ENCODE measurements at regions not wholly inside any gene's neighbourhood (a gene's known extent, or its start where the extent isn't known, plus 50 kb on each side); places are given as distances from the start of the nearest gene placed in this dataset.

DNA sequence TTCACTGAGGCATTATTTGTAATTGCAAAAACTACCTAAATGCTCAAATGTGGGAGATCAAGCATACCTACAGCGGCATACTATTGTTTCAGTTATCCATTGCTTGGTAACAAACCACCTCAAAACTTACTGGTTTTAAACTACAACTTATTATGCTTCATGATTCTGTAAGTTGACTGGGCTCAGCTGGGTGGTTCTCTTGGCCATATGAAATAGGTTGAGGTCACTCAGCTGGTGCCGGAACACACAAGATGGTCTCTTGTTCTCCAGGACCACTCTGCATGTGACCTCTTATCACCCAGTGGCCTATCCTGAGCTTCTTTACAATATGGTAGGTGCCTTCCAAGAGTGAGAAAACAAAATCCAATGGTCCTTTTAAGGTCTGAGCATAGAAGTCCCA is 195.4 kb upstream of the FGGY start:
- DNase-seq = no peak

DNA sequence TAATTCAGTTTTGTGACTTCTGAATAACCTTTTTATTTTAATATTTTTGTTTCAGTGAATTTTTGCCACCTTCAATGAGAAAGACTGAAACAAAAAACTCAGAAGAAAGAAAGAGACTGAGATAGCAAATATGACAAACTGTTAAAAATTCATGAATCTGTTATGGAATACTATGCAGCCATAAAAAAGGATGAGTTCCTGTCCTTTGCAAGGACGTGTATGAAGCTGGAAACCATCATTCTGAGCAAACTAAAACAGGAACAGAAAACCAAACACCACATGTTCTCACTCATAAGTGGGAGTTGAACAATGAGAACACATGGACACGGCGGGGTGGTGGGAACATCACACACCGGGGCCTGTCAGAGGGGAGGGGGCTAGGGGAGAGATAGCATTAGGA is 193.4 kb upstream of the FGGY start:
- DNase-seq = no peak

DNA sequence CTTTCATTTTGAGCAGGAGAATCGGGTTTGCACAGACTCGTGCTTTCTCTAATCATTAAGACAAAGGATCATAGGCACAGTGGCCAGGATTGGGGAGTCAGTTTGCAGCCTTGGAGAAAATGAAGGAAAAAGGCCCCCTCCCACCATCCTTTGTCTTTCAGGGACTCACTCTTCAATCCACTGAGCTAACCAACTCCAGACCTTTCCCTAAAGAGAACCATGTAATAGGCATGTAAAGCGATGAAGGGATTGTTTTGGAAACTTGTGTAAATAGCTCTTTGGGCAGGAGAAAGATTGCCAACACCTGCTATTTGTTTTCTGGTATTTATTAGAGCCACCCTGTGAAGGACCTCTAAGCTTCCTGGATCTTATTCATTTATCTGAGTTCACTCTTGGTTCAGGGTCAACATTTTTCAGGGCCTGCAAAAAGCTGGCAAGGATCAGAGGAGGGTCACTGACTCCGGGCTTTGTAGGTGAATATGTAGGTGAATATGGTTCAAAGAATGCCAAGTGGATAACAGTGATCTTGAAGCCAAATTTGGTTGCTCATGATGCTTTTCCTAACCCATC is 192.6 kb upstream of the FGGY start:
- peak; percentile 44 for DNase-seq

DNA sequence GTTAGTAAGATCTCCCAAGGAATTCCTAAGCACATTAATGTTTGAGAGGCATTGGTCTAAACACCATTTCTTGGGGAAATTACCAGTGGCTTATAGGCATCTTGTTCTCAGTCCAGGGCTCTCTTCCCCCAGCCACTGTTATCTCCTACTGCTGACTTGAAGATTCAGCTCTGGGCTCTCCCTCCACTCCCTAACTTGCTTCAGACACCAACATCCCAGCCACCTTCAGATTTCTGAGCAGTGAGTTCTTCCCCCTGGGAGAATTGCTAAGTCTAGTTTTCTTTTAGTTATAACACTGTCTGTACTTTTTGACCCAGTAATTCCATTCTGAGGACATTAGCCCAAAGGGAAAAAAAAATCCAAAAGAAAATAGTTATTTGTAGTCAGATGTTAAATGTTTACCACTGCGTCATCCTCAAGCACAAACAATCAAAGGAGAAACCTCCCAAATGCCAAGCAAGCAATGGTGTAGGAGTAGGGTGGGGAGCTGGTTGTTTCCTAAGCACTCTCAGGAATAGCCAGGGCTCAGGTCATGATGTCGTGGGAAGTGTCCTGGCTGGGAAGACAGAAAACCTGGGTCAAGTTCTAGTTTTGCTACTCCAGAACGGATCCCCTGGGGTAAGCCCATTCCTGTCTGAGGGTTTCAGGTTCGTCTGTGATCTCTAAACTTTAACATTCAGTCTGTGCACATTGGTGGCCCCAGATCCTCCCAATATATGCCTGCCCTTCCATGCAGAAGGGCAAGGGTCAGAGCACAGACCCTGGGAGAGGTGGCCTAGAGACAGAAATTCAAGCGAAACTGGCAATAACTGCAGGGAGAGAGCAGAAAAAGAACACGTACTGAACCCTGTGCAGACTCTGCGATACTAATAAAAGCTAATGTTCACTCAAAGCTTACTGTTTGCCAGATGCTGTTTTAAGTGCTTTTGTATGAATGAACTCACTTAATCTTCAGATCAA is 191.1 kb upstream of the FGGY start:
- DNase-seq = no peak

DNA sequence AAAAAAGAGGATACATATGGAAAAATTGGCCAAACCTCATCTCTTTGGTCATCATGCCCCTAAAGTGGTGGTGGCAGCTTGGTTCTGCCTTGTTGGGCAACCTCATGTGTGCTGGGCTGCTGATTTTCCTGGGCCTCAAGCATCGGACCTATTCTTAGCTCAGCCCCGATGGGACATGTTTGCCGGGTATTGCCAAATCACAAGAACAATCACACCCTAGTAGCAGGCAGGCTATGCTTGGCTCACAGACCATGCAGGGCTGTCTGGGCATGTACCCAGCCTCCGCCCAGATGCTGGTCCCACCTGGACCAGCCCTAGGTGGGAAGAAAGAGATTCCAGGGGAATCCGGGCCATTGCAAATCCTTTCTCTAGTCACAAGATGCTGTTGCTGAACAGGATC is 189.4 kb upstream of the FGGY start:
- no peak for DNase-seq

DNA sequence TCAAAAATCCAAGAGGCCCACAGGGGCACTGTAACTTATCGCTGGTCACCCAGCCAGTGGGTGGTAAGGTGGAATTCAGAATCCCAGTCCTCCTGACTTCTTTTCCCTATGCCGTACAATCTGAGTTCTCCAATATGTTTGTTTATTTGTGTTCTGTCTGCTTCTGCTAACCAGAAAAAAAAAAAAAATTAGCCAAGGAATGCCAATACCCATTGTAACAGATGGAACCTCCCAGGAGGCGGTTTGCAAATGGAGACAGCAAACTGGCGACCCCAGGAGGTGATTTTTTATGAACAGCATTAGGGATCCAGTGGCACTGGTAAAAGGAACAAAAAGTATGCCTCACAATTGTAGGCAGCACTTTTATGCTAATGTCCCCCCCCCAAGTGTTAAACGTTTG is 189.0 kb upstream of the FGGY start:
- no peak for DNase-seq

DNA sequence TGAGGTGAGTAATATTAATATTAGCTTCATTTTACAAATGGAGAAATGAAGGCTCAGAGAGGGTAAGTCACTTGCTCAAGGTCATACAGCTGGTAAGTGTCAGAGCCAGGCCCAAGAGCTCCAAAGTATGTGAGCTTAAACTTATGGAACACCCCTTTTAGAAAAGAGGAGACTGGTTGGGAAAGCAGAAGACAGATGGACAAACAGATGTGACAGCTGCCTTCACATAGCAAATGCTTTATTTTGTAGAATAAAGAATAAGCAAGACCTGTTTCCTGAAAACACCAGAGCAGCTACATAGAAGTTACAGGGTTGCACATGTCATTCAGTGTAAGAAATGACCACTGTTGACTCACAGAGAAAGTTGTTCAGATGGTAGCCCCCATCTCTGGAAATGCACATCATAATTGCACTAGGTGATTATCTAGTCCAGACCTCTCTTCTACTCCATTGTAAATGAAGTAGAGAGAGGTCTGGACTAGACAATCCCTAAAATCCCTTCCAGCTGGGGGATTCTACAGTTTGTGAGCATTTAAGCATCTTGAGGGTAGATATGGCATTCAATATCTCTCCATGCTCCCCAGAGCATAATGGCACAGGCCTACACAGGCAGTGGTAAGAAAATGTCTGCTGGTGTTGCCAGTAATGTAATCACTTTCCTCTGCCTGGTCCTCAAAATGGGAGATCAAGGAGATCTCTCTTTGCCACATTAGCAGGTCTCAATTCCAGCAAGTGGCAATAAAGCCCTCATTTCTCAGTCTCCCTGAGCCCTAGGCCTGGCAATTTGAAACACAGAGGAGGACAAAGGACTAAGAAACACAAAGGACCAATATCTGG is 188.2 kb upstream of the FGGY start:
- DNase-seq = no peak

DNA sequence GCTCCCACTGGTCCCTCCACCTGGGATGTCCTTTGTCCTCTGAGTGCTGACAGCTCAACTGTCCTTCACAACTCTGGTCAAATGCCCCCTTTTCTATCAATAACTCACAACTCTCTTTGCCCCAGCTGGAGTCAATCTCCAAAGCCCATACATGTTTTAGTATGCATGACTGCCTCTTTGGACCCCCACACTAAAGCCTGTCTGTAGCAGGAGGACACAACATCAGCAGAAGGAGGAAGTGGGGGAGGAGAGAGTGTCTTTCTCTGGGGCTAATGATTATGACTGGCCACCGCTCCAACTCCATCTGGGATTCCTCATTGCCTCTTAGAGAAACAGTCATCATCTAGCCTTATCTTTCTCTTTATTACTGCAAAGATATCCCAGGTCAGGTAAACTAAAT is 186.6 kb upstream of the FGGY start:
- DNase-seq = no peak

DNA sequence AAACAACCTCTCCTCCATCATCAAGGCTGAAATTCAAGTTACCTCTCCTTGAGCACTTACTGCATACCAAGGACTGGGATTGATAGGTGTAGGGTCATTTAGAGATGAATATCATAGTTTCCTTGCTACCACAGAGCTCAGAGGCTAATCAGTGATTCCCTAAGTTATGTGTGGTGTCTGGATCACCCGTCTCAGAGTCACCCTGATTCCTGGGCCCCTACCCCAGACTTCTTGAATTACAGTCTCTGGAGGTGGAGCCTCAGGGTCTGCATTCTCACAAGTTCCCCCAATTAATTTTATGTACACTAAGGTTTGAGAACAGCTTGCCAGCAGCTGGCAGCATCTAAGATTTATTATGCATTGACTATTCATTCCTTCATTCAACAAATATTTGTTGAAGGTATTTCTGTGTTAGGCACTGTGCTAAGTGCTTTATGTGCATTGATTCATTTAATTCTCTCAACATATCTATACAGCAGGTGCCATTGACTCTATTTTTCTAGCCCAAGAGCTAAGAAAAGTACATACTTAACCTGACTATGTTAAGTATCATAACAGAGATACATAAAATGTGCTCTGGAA is 182.9 kb upstream of the FGGY start:
- peak; percentile 80 for DNase-seq

DNA sequence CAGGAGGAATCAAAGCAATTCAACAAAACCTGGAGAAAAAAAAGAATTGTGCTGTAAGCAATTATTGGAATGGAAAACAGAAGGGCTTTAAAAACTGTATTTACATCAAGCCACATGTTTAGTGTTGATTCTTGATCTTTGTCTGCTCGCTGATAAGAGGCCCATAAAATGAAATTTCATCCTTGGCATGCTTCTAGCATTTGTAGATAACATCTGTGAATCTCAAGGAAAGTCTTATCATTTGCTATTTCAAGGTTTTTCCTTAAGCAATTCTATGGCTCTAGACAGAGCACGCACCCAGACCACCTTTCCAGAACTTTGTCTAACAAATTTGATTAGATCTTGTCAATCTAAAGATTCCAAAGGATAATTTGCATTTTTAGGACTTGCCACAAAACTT is 181.0 kb upstream of the FGGY start:
- DNase-seq = no peak

DNA sequence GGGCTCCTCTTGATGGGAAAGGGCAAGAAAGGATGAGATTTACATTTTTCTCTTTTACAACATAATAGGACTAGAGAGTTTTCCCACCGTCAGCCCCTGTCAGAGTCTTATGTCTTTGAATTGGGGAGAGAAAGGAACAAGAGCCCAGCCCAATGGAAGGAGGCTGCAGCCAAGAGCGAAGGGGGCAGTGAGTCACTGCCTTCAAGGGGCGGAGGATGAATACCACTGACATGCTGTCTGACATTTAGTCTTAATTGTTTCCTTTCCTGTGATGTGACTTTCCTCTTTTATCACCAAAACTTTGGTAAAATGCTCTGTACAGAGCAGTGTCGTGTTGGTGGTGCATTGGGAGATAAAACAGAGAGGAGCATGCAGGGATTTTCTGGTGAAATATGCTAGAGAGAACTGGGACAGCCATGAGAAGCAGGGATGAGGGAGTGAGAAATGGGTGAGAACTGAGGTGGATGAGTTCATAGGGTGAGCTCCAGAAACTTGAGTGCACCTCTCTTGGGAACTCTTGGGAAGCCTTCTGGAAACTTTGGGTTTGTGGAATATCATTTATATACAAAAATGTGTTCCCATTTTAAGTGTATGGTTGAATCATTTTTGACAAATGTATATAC is 179.9 kb upstream of the FGGY start:
- no peak for DNase-seq

DNA sequence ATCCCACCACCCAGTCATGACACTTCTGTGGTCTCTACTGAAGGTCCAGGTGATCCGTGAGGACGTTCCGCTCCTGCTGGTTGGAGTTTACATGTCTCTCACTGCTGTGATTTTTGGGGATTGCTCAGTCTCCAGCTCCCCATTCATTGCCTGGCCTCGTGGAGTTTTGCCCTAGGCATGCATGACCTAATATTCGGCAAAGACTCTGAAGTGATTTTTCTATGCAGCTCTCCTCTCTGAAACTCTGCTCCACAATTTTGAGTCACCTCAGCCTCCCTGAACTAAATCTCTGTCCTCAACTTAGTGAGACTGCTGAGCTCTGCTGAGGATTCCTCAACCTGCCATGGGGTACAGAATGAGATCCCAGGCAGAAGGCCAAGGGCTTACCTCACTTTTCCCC is 174.4 kb upstream of the FGGY start:
- DNase-seq = no peak

DNA sequence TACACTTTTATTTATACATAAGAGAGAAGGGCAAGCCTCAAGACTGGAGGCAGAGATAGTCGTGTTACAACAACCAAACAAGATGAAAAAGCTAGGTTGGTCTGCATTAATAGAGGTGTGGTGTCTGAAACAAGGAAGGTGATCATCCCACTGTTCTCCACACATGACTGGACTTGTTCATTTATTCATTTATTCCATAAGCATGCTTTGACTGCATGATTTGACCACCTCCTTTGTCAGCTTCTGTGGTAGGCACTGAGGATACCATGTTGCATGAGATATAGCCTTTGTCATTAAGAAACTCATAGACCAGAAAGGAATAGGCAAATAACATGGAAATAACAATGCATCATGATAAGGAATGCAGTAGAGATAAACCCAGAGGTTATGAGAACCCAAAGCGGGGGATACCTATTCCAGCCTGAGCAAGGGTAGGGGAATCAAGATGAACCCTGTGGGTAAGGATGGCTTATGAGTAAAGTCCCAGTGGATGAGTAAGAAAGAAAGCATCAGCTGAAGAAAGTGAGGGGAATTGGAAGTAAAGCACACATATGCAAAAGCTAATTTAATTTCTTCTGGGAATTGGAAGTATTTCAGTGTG is 173.7 kb upstream of the FGGY start:
- DNase-seq = no peak

DNA sequence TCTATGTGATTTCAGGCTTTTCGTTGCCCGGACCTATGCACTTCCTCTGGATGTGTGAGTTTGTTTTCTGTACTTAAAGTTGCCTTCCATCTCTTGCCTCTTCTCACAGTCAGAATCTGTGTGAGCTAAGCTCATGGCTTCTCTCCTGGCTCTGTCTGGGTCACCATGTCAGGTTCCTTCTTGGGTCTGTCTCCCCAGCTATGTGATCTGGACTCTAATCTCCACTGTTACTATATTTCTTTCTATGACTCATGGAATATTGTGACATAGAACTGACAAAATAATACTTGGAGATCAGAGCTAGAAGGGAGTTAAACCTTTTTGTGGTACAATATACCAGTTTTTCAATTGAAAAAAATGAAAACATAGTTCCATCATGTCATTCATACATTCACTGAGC is 172.7 kb upstream of the FGGY start:
- no peak for DNase-seq

DNA sequence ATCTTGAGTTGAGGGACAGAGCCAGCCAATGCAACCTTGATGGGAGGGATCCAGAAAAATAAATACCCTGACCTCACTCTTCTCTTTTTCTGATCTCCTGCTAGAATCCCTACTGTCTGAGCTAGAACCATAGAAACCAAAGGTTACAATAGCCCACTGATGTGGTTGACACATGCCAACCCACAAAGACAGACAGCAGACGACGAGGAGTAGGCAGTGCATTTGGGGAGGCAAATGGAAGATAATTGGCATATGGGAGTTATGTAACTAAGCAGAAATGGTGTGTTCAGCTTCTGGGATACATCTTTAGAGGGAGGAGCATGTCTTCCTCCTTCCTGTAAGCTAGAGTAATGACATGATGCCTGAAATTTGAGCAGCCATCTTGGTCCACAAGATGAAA is 171.7 kb upstream of the FGGY start:
- no peak for DNase-seq

DNA sequence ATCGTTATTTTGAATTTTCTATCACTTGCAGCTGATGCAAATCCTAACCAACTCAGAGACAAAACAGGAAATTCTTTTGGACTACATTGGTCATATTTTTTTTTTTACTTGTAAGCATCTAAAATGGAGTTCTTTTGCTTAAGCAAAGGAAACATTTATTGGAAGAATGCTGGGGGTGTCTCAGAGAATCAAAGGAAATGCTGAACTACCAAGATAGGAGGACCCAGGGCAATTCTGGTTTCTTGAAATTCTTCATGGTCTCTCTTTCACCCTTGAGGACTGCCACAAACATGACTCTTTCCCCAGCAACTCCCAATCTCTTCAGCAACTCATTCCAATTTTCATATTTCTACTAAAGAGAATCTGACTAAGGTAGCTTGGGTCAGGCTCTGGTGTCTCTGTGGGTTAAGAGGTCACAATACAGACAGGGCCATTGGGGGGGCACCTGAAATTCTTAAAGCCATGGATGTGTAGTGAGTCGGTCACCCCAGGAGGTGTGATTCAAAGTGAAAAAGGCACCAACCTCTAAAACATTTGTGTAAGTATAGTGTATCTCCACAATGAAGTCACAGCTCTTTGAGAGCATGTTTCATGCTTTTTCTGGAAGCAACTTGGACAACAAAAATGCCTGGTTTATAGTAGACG is 171.1 kb upstream of the FGGY start:
- DNase-seq = no peak

DNA sequence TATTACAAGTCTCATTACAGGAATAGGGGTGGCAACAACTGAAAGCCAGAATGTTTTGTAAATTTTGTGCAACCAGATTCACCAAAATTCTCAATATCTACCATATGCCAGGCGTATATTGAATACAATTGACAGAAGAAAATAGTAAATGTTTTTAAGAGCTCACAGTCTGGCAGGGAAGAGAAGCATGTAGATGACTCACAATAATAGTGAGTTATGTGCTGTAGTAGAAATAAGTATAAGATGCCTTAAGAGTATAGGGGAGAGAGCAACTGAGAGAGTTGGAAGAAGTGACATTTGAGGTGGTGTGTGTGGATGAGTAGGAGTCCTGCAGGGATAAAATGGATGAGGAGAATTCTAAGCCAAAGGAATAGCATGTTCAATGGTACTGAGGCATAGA is 170.5 kb upstream of the FGGY start:
- DNase-seq = no peak

DNA sequence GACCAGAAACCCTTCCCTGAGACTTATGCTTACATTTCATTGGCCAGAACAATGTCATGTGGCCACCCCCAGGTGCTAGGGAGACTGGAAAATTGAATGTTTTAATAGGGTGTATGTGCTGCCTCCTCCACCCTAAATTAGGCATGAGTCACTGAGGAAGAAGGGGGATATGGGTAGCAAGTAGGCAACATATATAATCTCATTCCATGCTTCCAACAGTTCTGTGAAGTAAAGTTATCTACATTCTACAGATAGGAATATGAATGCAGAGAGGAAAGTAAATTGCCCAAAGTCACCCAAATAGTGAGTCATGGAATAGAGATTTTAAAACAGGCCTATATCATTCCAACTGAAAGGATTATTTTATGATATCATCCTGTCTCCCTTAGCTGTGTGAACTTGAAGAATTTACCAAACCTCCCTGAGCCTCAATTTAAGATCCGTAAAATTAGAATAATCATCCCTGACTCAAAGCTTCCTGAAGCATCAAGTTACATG is 168.6 kb upstream of the FGGY start:
- no peak for DNase-seq

DNA sequence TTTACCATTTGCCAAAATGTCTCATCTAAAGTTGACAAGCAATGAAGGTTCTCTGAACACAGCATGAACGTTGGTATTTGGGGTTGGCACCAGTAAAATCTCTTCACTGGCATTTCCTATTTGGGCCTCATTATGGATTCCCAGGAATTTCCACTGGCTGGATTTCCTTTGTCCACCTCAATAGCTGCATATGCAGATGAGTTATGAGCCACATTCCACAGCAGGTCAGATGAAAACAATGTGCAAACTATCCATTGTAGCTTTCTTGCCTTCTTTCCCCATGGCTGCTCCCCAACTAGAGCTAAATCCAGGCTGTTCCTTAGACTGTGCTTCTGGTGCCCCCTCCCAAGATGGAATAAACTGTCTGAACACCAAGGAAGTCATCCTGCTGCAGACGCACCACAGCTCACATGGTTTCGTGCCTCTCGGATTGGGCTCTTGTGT is 168.1 kb upstream of the FGGY start:
- no peak for DNase-seq

DNA sequence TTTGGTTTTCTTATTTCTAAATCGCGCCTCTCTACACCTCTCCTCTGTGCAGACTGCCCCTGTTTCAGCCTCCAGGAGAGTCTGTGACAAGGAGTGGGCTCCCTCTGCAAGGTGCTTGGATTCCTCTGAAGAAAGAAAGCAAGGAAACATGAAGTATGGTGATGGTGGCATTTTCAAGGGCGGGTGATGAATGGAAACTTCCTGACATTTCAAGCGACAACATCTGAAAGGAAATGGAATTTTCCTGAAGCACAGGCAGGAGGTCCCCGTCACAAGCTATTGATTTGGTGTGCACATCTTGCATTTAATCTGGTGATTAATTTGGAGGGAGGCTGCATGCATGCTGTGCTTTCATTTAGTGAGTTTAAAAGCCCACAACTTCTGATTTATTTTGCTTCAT is 164.6 kb upstream of the FGGY start:
- DNase-seq = no peak

DNA sequence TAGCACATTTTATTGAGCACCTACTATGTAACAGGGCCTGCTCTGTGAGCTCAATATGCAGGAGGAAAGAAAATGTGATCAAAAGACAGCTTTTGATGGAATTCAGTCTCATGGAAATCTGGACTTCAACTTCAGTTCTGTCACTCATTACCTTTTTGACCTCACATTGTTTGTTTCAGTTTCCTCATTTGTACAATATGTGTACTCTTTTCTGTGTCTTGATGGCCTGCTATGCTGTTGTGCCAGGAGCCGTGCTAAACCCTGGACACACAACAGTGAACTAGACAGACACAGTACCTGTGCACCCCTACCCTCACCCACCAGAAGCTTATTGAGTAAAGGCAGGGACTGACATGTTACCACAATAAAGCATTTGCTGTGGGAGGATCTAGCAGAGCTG is 162.9 kb upstream of the FGGY start:
- no peak for DNase-seq

DNA sequence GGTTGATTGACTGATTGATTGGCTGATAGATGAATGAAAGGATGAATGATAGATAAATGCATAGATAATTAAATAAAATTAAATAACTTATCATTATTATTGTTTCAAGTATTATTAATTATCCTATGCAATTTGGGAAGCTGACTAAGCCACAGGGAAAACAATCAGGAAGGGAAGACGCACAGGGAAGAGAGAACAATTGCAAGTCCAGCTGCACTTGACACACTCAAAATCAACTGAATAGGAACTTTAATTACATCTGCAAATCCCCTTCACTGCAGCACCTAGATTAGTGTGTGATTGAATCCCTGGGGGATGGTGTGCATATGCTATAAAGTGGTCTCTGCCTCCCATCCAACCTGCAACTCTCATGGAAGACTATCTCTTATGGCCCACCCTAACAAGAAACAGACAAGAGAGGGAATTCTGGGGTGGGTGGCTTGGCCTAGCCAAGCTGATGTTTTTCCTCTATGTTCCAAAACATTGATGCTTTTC is 161.1 kb upstream of the FGGY start:
- no peak for DNase-seq
